Spleen (tissue), 7 donors: ENCODE measurements at regions not wholly inside any gene's neighbourhood (a gene's known extent, or its start where the extent isn't known, plus 50 kb on each side); places are given as distances from the start of the nearest gene placed in this dataset.

Source experiments
- POLR2A ChIP-seq, 3 donors: fragments of 450-650 bp; IDR thresholded peaks; one replicate each; pipeline ENCODE4 v1.5.1; 2017; ENCODE audit warnings: antibody characterized with exemption in 3 of 3, mild to moderate bottlenecking in 1 of 3
- TF ChIP-seq, protein P1 (sequence below), 11 experiments: fragments of 200-600 bp in 7 of 11; fragments of 450-650 bp in 4 of 11; sonication (generic) in 4 of 11; IDR thresholded peaks in 8 of 11; conservative IDR thresholded peaks in 3 of 11; 1 replicate in 7 of 11; 2 replicates in 4 of 11; pipeline versions ENCODE4 v1.4.0 to v1.8.0; 2016 to 2021; ENCODE audit warnings: antibody characterized with exemption in 11 of 11, inconsistent platforms in 4 of 11, mild to moderate bottlenecking in 1 of 11
- donor health status: DM: no; HTN: no; CAD: no; lungs with moderate emphysema.
- donor health status: DM: no; HTN: no; CAD: no.
- donor health status: DM: no; HTN: no; CAD: no.

DNA sequence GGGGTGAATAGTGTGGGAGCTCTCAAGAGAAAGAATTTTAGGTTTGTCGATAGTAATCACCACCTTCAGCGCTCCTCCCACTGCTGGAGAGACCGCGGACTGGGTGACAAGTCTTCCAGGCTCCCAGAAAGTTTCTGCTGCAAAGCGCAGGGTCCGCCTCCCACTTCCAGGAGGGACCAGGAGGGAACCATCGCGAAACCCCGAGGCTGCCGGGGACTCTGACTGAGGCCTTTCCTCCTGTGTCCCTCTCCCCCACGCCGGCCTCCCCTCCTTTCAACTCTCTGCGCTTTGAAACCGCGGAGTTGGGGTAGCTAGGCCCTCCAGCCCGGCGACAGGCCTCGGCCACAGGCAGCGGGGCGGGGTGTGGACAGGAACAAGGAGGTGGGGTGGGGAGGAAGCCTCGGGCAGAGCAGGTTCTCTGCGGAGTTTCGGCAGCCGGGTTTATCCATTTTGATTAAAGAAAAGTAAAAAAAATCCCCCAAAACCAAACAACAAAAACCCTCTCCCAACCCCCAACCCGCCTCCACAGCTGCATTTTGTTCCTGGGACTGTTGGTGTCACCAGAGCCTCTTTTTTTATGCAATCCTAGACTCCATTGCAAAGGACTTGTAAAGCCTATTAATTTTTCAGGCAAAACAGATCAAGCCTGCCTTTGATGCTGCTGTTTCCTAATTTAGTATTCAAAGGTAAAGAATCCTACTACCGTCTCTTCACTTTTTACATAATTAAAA, 157.2 kb downstream of the TM9SF2 start:
- TF ChIP-seq, protein P1, sequence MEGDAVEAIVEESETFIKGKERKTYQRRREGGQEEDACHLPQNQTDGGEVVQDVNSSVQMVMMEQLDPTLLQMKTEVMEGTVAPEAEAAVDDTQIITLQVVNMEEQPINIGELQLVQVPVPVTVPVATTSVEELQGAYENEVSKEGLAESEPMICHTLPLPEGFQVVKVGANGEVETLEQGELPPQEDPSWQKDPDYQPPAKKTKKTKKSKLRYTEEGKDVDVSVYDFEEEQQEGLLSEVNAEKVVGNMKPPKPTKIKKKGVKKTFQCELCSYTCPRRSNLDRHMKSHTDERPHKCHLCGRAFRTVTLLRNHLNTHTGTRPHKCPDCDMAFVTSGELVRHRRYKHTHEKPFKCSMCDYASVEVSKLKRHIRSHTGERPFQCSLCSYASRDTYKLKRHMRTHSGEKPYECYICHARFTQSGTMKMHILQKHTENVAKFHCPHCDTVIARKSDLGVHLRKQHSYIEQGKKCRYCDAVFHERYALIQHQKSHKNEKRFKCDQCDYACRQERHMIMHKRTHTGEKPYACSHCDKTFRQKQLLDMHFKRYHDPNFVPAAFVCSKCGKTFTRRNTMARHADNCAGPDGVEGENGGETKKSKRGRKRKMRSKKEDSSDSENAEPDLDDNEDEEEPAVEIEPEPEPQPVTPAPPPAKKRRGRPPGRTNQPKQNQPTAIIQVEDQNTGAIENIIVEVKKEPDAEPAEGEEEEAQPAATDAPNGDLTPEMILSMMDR (IDR thresholded peaks at IDR 0.05 in 8 of 11, conservative IDR thresholded peaks at IDR 0.05 in 3 of 11), result peak in 5 of 11 experiments; percentile 12 to 58 (median 30)
- TF ChIP-seq POLR2A (IDR thresholded peaks at IDR 0.05), result no peak
